HTR-8/SVneo (cell line): ENCODE measurements at regions not wholly inside any gene's neighbourhood (a gene's known extent, or its start where the extent isn't known, plus 50 kb on each side); places are given as distances from the start of the nearest gene placed in this dataset.
A peak's percentile ranks its signal among the peaks of the same experiment; 100 is the strongest.

Experiments
- DNase-seq: peaks from one replicate; pipeline ENCODE4 v3.0.0; 2011; ENCODE audit warnings: low spot score, mixed read lengths; ENCODE audit not compliant: insufficient read length
- FAIRE-seq: peaks from 2 replicates; lab custom pipeline; 2011; peaks lifted over from hg19 to GRCh38; lab: Jason Lieb, UNC

- FAIRE-seq (no peak), DNase-seq (no peak)
These were observed 83.0 kb upstream of the GATA5 start for GRCh38 chr20:62558779-62559178.

DNA sequence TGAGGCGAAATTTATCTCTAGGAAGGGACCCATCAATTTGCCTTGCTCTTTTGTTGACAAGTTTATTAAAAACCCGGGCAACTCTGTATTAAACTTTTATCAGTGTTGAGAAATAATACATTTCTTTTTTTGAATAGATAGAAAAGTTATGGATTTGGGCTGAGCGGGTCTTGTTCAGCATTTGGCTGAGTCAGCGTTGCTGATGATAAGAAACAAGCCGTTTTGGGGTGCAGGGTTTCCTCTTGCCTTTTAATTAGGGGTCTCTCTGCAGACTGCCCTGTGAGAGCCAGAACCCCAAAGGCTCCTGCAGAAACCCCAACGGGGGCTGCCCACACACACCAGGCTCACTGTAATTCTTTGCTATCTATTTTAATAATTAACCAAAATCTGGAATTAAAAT is 82.1 kb upstream of the SLCO4A1 start:
- FAIRE-seq (no peak), DNase-seq (no peak)

DNA sequence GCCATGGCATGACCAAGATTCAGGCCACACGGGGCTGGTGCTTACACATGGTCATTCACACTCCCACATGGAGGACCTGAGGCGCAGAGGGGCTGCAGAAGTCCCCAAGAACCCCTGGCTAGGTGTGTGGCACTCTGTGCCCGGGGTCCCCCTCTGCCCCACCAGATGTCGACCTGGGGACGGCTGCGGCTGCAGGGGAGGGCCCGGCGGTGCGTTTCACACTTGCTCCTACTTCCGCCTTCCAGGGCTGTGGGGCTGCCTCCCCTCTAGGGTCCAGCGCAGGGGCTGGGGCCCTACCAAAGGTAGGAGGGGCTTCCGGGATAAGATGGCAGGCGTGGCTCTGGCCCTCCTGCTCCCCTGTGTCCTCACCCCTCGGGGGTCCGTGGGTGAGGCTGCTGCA is 81.1 kb upstream of the SLCO4A1 start:
- no peak for DNase-seq
- no peak for FAIRE-seq

GRCh38 chr20:62561948-62562347 is 80.4 kb upstream of the SLCO4A1 start:
- FAIRE-seq, result no peak

GRCh38 chr20:62562831-62563230 is 79.5 kb upstream of the SLCO4A1 start:
- DNase-seq (no peak), FAIRE-seq (peak; percentile 67)

More at GRCh38 chr20:62561948-62562347, 80.4 kb upstream of the SLCO4A1 start:
- DNase-seq, result no peak

GRCh38 chr20:62563561-62563960 is 78.7 kb upstream of the SLCO4A1 start:
- DNase-seq (no peak), FAIRE-seq (no peak)

DNA sequence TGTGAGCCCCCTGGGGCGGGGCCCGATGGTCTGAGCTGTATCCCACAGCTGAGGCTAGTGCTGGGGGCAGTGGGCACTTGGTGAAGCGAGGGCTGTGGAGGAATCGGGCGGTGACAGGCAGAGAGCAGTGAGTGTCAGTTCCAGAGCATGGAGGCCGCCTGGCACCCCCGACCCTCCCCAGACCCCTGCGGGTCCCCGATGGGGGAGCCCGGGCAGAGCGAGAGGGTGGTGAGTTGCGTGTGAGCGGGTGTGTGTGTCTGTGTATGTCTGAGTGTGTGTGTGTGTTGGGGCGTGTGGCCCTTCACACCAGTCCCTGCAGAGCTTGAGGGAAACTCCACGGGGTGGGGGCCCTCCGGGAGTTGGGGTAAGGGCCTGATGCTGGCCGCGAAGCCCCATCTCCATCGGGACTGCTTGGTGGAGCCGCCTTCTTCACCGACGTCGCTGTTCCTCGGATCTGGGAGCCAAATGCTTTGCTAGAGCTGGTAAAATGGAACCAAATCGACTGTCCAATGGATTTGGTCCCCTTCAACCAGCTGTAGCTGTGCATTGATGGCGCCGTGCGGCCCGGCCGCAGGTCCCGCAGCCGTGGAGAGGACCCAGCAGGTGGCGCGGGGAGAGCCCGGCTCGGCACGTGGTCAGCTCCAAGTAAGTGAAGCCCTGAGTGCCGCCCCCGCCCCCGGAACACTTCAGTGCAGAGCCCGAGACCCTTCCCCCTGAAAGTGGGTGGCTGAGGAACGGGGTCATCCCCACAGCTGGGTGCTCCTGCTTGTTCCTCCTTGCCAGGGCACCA is 77.7 kb upstream of the SLCO4A1 start:
- DNase-seq (no peak), FAIRE-seq (peak; percentile 20)

- FAIRE-seq (peak; percentile 69), DNase-seq (no peak)
These were observed 76.0 kb upstream of the SLCO4A1 start for GRCh38 chr20:62566266-62566665.

DNA sequence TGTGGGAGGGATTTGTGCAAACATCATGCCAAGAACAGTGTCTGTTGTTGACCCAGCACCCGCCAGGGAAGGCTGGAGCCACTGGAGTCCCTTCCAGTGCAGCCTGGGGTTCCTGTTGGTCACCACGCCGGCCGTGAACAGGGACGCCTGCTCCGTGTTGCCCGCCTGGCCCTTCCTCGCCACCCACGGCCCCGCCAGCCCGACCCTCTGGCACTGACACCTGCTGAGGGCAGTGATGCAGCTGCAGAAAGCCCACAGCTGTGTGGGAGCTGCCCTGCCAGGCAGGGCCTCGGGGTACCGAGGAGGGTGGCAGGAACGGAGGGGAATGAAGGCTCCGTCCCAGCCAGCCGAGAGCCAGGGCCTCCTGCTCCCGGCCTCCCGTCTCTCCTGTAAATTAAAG is 75.5 kb upstream of the SLCO4A1 start:
- no peak for FAIRE-seq

DNA sequence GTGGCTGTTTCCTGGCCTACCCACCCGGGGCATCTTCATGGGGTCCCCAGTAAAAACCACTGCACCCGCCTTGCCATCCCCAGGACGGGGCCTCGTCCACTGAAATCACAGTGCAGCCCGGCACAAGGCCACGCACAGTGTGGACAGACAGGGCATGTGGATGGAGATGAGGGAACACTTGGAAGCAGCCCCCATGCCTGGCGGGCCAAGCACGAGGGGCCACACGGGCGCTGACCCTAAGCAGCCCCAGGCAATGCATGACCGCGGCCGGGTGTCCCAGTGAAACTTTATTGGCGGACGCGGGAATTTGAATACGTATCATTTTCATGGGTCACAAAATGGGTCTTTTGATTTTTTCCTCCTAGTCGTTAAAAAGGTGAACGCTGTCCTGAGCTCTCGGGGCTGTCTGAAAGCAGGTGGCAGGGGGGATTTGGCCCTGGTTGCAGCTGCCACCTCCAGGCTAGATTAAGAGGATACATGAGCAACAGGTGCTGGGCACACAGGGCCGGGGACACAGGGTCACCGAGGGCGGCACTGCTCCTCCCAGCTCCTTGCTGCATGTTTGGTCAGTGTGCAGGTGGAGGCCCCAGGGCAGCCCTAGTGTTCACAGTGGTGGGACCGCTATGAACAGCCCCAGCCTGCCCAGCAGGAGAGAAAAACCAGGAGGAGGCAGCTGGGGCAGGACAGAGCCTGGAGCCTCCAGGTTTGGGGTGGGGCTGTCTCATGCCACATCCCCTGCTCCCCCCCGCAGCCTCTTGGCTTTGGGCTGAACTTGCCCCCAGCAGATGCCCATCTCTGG is 74.9 kb upstream of the SLCO4A1 start:
- DNase-seq (no peak), FAIRE-seq (no peak)

More for the DNA sequence above, 75.5 kb upstream of the SLCO4A1 start:
- no peak for DNase-seq

- DNase-seq, result no peak
- FAIRE-seq, result peak; percentile 9
These were observed 74.3 kb upstream of the SLCO4A1 start for GRCh38 chr20:62568045-62568389.

GRCh38 chr20:62569615-62570014 is 72.7 kb upstream of the SLCO4A1 start:
- no peak for FAIRE-seq
- no peak for DNase-seq

- FAIRE-seq (peak; percentile 51), DNase-seq (no peak)
These were observed 71.9 kb upstream of the SLCO4A1 start for GRCh38 chr20:62570403-62570802.

DNA sequence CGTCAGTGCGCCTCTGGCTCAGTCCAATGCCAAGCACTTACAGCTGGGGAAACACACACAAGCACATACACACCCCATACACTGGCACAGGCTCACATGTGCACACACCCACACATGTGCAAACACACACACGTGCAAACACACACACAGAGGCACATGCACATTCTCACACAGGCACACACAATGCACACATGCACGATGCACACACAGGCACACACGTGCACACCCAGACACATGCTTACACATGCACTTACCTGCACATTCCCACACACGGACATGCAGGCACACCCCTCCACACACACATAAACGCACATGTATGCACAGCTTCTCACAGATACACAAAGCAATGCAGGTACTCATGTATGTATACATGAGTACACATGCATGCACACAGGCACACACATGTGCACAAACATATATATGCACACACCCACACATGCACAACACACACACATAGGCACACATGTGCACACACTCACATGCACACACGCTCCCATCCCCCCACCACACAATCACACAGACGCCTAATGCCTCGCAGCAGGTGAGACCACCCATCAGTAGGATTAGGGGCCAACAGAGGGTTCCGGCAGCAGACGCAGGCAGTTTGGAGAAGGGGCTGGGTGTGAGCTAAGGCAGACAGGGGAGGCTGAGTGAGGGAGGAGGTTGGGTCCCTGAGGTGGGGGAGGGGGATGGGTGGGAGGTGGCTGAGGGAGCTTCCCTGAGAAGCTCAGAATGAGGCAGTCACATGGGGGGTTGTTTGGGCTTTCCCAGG is 71.2 kb upstream of the SLCO4A1 start:
- no peak for DNase-seq
- FAIRE-seq, result peak; percentile 100

- FAIRE-seq, result peak; percentile 16
These were observed 70.5 kb upstream of the SLCO4A1 start for GRCh38 chr20:62571669-62572344.

GRCh38 chr20:62572980-62573379 is 69.3 kb upstream of the SLCO4A1 start:
- peak; percentile 51 for FAIRE-seq

More at GRCh38 chr20:62571669-62572344, 70.5 kb upstream of the SLCO4A1 start:
- no peak for DNase-seq

GRCh38 chr20:62573817-62574216 is 68.5 kb upstream of the SLCO4A1 start:
- DNase-seq, result no peak
- peak; percentile 46 for FAIRE-seq

More at GRCh38 chr20:62572980-62573379, 69.3 kb upstream of the SLCO4A1 start:
- DNase-seq, result no peak

DNA sequence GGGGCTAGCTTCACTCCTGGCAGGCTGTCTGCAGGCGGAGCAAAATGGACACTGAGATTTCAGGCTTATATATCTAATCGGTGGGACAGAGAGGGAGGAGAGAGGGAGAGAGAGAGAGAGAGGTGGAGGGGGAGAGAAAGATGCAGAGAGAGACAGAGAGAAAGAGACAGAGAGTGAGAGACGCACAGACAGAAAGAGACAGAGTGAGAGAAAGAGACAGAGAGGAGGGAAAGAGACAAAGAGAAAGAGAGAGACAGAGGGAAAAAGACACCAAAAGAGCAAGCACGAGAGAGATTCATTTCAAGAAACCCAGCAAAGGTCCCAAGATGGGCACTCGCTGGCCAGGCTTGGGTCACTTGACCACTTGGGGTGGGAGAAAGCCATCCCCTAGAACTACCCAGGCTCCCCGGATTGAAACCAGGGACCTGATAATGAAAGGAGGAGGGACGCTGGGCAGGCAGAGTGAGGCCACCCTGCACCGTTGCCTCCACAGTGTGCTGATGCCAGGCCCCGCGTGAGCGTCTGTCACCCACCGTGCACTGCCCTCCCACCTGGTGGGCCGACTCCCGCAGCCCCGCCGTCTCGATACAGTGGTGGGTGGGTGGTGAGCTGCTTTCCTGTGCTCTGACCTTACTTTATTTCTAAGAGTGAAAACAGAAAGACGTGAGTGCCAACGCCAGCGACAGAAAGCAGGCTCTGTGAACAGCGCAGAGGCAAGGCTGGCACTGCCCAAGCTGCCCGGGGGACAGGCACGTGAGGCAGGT is 67.9 kb upstream of the SLCO4A1 start:
- no peak for FAIRE-seq

DNA sequence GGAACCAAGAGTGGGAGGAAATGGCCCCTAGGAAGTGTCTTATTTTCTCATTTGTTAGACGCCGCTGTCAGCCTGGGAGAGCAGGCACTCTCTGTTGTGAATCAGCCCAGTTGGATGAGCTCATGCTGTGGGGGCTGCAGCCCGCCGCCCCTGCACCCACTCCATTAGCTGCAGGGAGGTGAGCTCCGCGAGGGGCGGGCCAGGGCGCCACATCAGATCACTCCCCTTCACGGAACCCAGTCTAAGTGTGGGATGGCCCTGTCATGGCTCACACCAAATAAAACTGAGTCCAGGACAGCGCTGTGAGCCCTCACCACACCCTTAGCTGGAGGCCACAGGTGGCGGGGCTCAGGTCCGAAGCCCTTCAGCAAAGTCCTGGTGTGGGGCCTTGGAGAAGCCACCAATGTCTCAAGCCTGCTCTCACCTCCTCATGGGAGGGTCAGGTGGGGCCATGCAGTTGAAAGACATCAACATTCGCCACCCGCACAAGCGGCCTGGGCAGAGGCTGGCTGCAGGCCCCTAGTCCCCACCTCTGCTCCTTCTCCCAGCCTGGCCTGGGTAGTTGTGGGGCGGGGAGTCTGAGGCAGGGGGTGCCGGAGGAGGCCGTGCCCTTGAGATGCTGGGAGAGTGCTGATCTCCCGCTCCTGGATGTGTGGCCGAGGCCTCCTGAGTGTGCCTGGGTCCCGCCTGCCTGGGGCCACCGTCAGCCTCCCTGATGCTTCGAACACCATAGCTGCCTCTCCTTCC is 66.2 kb upstream of the SLCO4A1 start:
- DNase-seq (no peak), FAIRE-seq (no peak)

More for the DNA sequence above, 67.9 kb upstream of the SLCO4A1 start:
- no peak for DNase-seq
